Osteocyte (in vitro differentiated cells): ENCODE measurements at regions not wholly inside any gene's neighbourhood (a gene's known extent, or its start where the extent isn't known, plus 50 kb on each side); places are given as distances from the start of the nearest gene placed in this dataset.

Experiments
- DNase-seq: peaks from one replicate; pipeline ENCODE4 v3.0.0; 2021; ENCODE audit warnings: mixed read lengths; ENCODE audit not compliant: unreplicated experiment; ENCODE audit errors: extremely low spot score
- H3K27ac Mint-ChIP-seq: one replicate; pipeline ENCODE4 v1.8.0; 2021; ENCODE audit warnings: mild to moderate bottlenecking, mixed read lengths; ENCODE audit not compliant: unreplicated experiment
- H3K27me3 Mint-ChIP-seq: one replicate; pipeline ENCODE4 v1.8.0; 2021; ENCODE audit warnings: mixed read lengths; ENCODE audit not compliant: unreplicated experiment
- H3K36me3 Mint-ChIP-seq: one replicate; pipeline ENCODE4 v1.8.0; 2021; ENCODE audit warnings: mixed read lengths; ENCODE audit not compliant: unreplicated experiment
- H3K4me1 Mint-ChIP-seq: one replicate; pipeline ENCODE4 v1.8.0; 2021; ENCODE audit warnings: mixed read lengths; ENCODE audit not compliant: unreplicated experiment
- H3K4me3 Mint-ChIP-seq: one replicate; pipeline ENCODE4 v1.8.0; 2021; ENCODE audit warnings: mild to moderate bottlenecking, moderate library complexity, mixed read lengths; ENCODE audit not compliant: unreplicated experiment
- H3K9me3 Mint-ChIP-seq: one replicate; pipeline ENCODE4 v1.8.0; 2021; ENCODE audit warnings: mixed read lengths; ENCODE audit not compliant: unreplicated experiment
- CTCF ChIP-seq: fragments of 200-600 bp; sonication (generic); IDR thresholded peaks from 2 replicates; pipeline ENCODE4 v1.5.0; 2021; ENCODE audit warnings: antibody characterized with exemption, mild to moderate bottlenecking, moderate library complexity

- no peak for DNase-seq
- no peak for TF ChIP-seq CTCF
- Mint-ChIP-seq H3K4me1 (no peaks in the 10 kb centered on the region), H3K27ac (no peak overlapping the region), H3K36me3 (peaks cover 4% of the 10 kb centered on the region), H3K4me3 (no peak overlapping the region), H3K27me3 (peaks cover 5% of the 10 kb centered on the region), H3K9me3 (peaks cover 21% of the 10 kb centered on the region)
Measured at GRCh38 chr9:92165484-92165883, 50.3 kb upstream of the SPTLC1 start.
